ENCODE measurements at regions not wholly inside any gene's neighbourhood (a gene's known extent, or its start where the extent isn't known, plus 50 kb on each side); places are given as distances from the start of the nearest gene placed in this dataset.

DNA sequence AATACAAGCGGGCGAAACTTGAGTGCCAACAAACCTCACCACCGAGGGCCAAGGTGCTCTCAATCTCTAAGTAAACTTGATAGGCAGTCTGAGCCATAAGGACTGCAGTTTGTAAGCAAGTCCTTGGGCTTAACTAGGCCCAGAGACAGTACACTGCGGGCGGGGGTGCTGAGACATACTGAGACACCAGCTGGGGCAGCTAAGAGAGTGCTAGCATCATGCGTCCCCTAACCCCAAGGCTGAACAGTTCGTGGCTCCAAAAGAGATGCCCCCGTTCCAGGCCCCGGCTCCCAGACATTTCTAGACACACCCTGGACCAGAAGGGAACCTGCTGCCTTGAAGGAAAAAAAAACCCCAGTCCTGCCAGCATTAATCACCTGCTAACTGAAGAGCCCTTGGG lies 126.8 kb upstream of the PRDX4 start:
- TF ChIP-seq, protein P1, sequence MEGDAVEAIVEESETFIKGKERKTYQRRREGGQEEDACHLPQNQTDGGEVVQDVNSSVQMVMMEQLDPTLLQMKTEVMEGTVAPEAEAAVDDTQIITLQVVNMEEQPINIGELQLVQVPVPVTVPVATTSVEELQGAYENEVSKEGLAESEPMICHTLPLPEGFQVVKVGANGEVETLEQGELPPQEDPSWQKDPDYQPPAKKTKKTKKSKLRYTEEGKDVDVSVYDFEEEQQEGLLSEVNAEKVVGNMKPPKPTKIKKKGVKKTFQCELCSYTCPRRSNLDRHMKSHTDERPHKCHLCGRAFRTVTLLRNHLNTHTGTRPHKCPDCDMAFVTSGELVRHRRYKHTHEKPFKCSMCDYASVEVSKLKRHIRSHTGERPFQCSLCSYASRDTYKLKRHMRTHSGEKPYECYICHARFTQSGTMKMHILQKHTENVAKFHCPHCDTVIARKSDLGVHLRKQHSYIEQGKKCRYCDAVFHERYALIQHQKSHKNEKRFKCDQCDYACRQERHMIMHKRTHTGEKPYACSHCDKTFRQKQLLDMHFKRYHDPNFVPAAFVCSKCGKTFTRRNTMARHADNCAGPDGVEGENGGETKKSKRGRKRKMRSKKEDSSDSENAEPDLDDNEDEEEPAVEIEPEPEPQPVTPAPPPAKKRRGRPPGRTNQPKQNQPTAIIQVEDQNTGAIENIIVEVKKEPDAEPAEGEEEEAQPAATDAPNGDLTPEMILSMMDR (IDR thresholded peaks at IDR 0.05; ENCODE audit: low read depth, low read length, missing input control): no peak
- no peak for TF ChIP-seq TAF1 (conservative IDR thresholded peaks at IDR 0.05)

Data from liver (tissue), 3 donors.